Esophagus squamous epithelium (tissue), 4 donors: ENCODE measurements at regions not wholly inside any gene's neighbourhood (a gene's known extent, or its start where the extent isn't known, plus 50 kb on each side); places are given as distances from the start of the nearest gene placed in this dataset.

Experiments
- CTCF ChIP-seq, 6 experiments: fragments of 450-650 bp in 4 of 6; fragments of 200-600 bp in 2 of 6; sonication (generic) in 2 of 6; IDR thresholded peaks; one replicate each; pipeline ENCODE4 v1.5.1; 2016 to 2019; ENCODE audit warnings: antibody characterized with exemption in 6 of 6, mild to moderate bottlenecking in 4 of 6, moderate library complexity in 4 of 6
- POLR2A ChIP-seq, 4 donors: fragments of 450-650 bp; IDR thresholded peaks; one replicate each; pipeline ENCODE4 v1.6.1; 2017; ENCODE audit warnings: antibody characterized with exemption in 4 of 4, mild to moderate bottlenecking in 4 of 4, moderate library complexity in 3 of 4

GRCh38 chr7:42702647-42703046 is 209.2 kb downstream of the C7orf25 start:
- TF ChIP-seq POLR2A (IDR thresholded peaks at IDR 0.05) (no peak), CTCF (IDR thresholded peaks at IDR 0.05) (no peak)
